ENCODE measurements at regions not wholly inside any gene's neighbourhood (a gene's known extent, or its start where the extent isn't known, plus 50 kb on each side); places are given as distances from the start of the nearest gene placed in this dataset.
A peak's percentile ranks its signal among the peaks of the same experiment; 100 is the strongest.

- no peaks in the 10 kb centered on the region for H3K4me1 ChIP-seq (replicated peaks)
- H3K36me3 ChIP-seq, result no peaks in the 10 kb centered on the region
- no peak for DNase-seq (ENCODE audit: low spot score)
- intact Hi-C loops (cut with DNase I), result no loop called here
- no peaks in the 10 kb centered on the region for H3K9me3 ChIP-seq
- no peaks in the 10 kb centered on the region for H3K27me3 ChIP-seq (replicated peaks; ENCODE audit: insufficient read depth)
- H3K4me3 ChIP-seq, result no peak overlapping the region
- no peak for TF ChIP-seq CTCF (IDR thresholded peaks at IDR 0.05)
- TF ChIP-seq POLR2AphosphoS5 (IDR thresholded peaks at IDR 0.05), result no peak
- TF ChIP-seq POLR2A (IDR thresholded peaks at IDR 0.05), result no peak
- H3K27ac ChIP-seq, result no peak overlapping the region
Observed at GRCh38 chr2:150606380-150607060, 119.1 kb upstream of the RND3 start.

GRCh38 chr2:150605664-150606063 is 118.2 kb upstream of the RND3 start:
- TF ChIP-seq POLR2AphosphoS5 (IDR thresholded peaks at IDR 0.05), result no peak
- TF ChIP-seq CTCF (IDR thresholded peaks at IDR 0.05), result no peak
- no peak for TF ChIP-seq POLR2A (IDR thresholded peaks at IDR 0.05)
- intact Hi-C loops (cut with DNase I), result no loop called here
- H3K4me3 ChIP-seq, result no peak overlapping the region
- no peaks in the 10 kb centered on the region for H3K4me1 ChIP-seq (replicated peaks)
- no peak for DNase-seq (ENCODE audit: low spot score)
- 71% methylated on average over 3 of the region's 3 CpGs for WGBS
- H3K9me3 ChIP-seq, result no peaks in the 10 kb centered on the region
- no peaks in the 10 kb centered on the region for H3K27me3 ChIP-seq (replicated peaks; ENCODE audit: insufficient read depth)
- no peaks in the 10 kb centered on the region for H3K36me3 ChIP-seq
- no peak overlapping the region for H3K27ac ChIP-seq

- no peaks in the 10 kb centered on the region for H3K9me3 ChIP-seq
- DNase-seq (ENCODE audit: low spot score), result peak; percentile 18
- peak overlapping the region in 1 of 2 donors; percentile 19 for H3K27ac ChIP-seq
- intact Hi-C loops (cut with DNase I), result no loop called here
- H3K4me1 ChIP-seq (replicated peaks), result no peaks in the 10 kb centered on the region
- H3K36me3 ChIP-seq, result no peaks in the 10 kb centered on the region
- WGBS, result 47% methylated on average over 6 of the region's 6 CpGs
- no peak overlapping the region for H3K4me3 ChIP-seq
- no peaks in the 10 kb centered on the region for H3K27me3 ChIP-seq (replicated peaks; ENCODE audit: insufficient read depth)
- no peak for TF ChIP-seq CTCF (IDR thresholded peaks at IDR 0.05)
- TF ChIP-seq POLR2AphosphoS5 (IDR thresholded peaks at IDR 0.05), result peak; percentile 33
- no peak for TF ChIP-seq POLR2A (IDR thresholded peaks at IDR 0.05)
Observed at GRCh38 chr2:150601280-150602038, 114.0 kb upstream of the RND3 start.

- intact Hi-C loops (cut with DNase I), result no loop called here
- Histone ChIP-seq H3K27ac (no peak overlapping the region), H3K9me3 (no peaks in the 10 kb centered on the region), H3K4me1 (replicated peaks) (no peaks in the 10 kb centered on the region), H3K36me3 (no peaks in the 10 kb centered on the region), H3K4me3 (no peak overlapping the region), H3K27me3 (replicated peaks; ENCODE audit: insufficient read depth) (no peaks in the 10 kb centered on the region)
- TF ChIP-seq POLR2A (IDR thresholded peaks at IDR 0.05), result no peak
- no peak for TF ChIP-seq CTCF (IDR thresholded peaks at IDR 0.05)
- no peak for TF ChIP-seq POLR2AphosphoS5 (IDR thresholded peaks at IDR 0.05)
- DNase-seq (ENCODE audit: low spot score), result no peak
Observed at GRCh38 chr2:150599889-150600288, 112.4 kb upstream of the RND3 start.

GRCh38 chr2:150598383-150598782 is 110.9 kb upstream of the RND3 start:
- WGBS, result 32% methylated on average over 2 of the region's 2 CpGs
- H3K27ac ChIP-seq, result no peak overlapping the region
- H3K9me3 ChIP-seq, result no peaks in the 10 kb centered on the region
- no peak overlapping the region for H3K4me3 ChIP-seq
- H3K27me3 ChIP-seq (replicated peaks; ENCODE audit: insufficient read depth), result no peaks in the 10 kb centered on the region
- no peak for TF ChIP-seq POLR2A (IDR thresholded peaks at IDR 0.05)
- TF ChIP-seq POLR2AphosphoS5 (IDR thresholded peaks at IDR 0.05), result no peak
- TF ChIP-seq CTCF (IDR thresholded peaks at IDR 0.05), result no peak
- no peaks in the 10 kb centered on the region for H3K4me1 ChIP-seq (replicated peaks)
- no peak for DNase-seq (ENCODE audit: low spot score)
- intact Hi-C loops (cut with DNase I), result no loop called here
- H3K36me3 ChIP-seq, result no peaks in the 10 kb centered on the region

All from prostate gland (tissue), 2 donors.